Mesenchymal stem cell (in vitro differentiated cells and primary cell): ENCODE measurements at regions not wholly inside any gene's neighbourhood (a gene's known extent, or its start where the extent isn't known, plus 50 kb on each side); places are given as distances from the start of the nearest gene placed in this dataset.

ENCODE experiments used
- DNase-seq: peaks from one replicate; pipeline ENCODE4 v3.0.0-alpha.2; 2013
- H2AFZ ChIP-seq: one replicate; pipeline ENCODE4 v1.6.1; 2013; ENCODE audit warnings: low read depth, mild to moderate bottlenecking, control low read depth, inconsistent platforms, low read length, moderate library complexity
- H2AK5ac ChIP-seq: 2 replicates; pipeline ENCODE4 v1.6.1; 2013; ENCODE audit warnings: low read length, moderate library complexity, mild to moderate bottlenecking, inconsistent platforms; ENCODE audit not compliant: severe bottlenecking
- H2BK120ac ChIP-seq: one replicate; pipeline ENCODE4 v1.6.1; 2013; ENCODE audit warnings: low read depth, mild to moderate bottlenecking, inconsistent platforms, low read length, moderate library complexity
- H2BK12ac ChIP-seq, 2 experiments: one replicate each; pipeline ENCODE4 v1.6.1; 2013; ENCODE audit warnings: inconsistent platforms in 2 of 2, low read length in 2 of 2, mild to moderate bottlenecking in 2 of 2, moderate library complexity in 2 of 2, control low read depth in 1 of 2
- H2BK15ac ChIP-seq: one replicate; pipeline ENCODE4 v1.6.1; 2013; ENCODE audit warnings: mild to moderate bottlenecking, low read depth, inconsistent platforms; ENCODE audit not compliant: poor library complexity, severe bottlenecking
- H2BK5ac ChIP-seq: 2 replicates; pipeline ENCODE4 v1.6.1; 2013; ENCODE audit warnings: low read depth, mild to moderate bottlenecking, low read length, control low read depth, inconsistent platforms; ENCODE audit not compliant: poor library complexity, severe bottlenecking
- H3K14ac ChIP-seq, 2 experiments: one replicate each; pipeline ENCODE4 v1.6.1; 2013; ENCODE audit warnings: inconsistent platforms in 2 of 2, low read length in 2 of 2, control low read depth in 1 of 2, mild to moderate bottlenecking in 1 of 2, moderate library complexity in 1 of 2
- H3K18ac ChIP-seq, 2 experiments: one replicate each; pipeline ENCODE4 v1.6.1; 2013; ENCODE audit warnings: inconsistent platforms in 2 of 2, low read length in 2 of 2, control low read depth in 1 of 2, low read depth in 1 of 2, mild to moderate bottlenecking in 1 of 2
- H3K23ac ChIP-seq, 2 experiments: one replicate each; pipeline ENCODE4 v1.6.1; 2013; ENCODE audit warnings: inconsistent platforms in 2 of 2, low read length in 2 of 2, mild to moderate bottlenecking in 2 of 2, moderate library complexity in 2 of 2, control low read depth in 1 of 2
- H3K27ac ChIP-seq: 2 replicates; pipeline ENCODE4 v1.5.1; 2013; ENCODE audit warnings: mild to moderate bottlenecking, moderate library complexity, low read length, control low read depth, inconsistent platforms; ENCODE audit not compliant: poor library complexity, severe bottlenecking
- H3K27me3 ChIP-seq, 2 experiments: 2 replicates each; pipeline versions ENCODE4 v1.6.1 to v1.7.0; 2013; ENCODE audit warnings: low read length in 2 of 2, mild to moderate bottlenecking in 2 of 2, moderate library complexity in 2 of 2, control low read depth in 1 of 2, inconsistent platforms in 1 of 2; ENCODE audit not compliant: control insufficient read depth in 1 of 2, insufficient read depth in 1 of 2
- H3K36me3 ChIP-seq, 2 experiments: 2 replicates each; pipeline versions ENCODE4 v1.6.1 to v1.7.0; 2013; ENCODE audit warnings: low read length in 2 of 2, control low read depth in 1 of 2, inconsistent platforms in 1 of 2, low read depth in 1 of 2, mild to moderate bottlenecking in 1 of 2; ENCODE audit not compliant: insufficient read depth in 2 of 2, control insufficient read depth in 1 of 2
- H3K4ac ChIP-seq, 2 experiments: one replicate each; pipeline ENCODE4 v1.6.1; 2013; ENCODE audit warnings: inconsistent platforms in 2 of 2, low read length in 2 of 2, mild to moderate bottlenecking in 2 of 2, moderate library complexity in 2 of 2, control low read depth in 1 of 2, low read depth in 1 of 2
- H3K4me1 ChIP-seq: 2 replicates; pipeline ENCODE4 v1.6.1; 2013; ENCODE audit warnings: low read depth, low read length, control low read depth; ENCODE audit not compliant: control insufficient read depth, insufficient read depth
- H3K4me2 ChIP-seq: 2 replicates; pipeline ENCODE4 v1.6.1; 2013; ENCODE audit warnings: low read length, mild to moderate bottlenecking, inconsistent platforms; ENCODE audit not compliant: poor library complexity, severe bottlenecking
- H3K4me3 ChIP-seq, 2 experiments: 2 replicates each; pipeline versions ENCODE4 v1.5.1 to v1.7.0; 2013; ENCODE audit warnings: low read length in 2 of 2, mild to moderate bottlenecking in 2 of 2, control low read depth in 1 of 2, low read depth in 1 of 2; ENCODE audit not compliant: insufficient read depth in 1 of 2
- H3K79me1 ChIP-seq: replicated peaks from 2 replicates; pipeline ENCODE4 v1.6.1; 2013; ENCODE audit warnings: mild to moderate bottlenecking, control low read depth, low read length, inconsistent platforms; ENCODE audit not compliant: poor library complexity, severe bottlenecking
- H3K9ac ChIP-seq: 2 replicates; pipeline ENCODE4 v1.7.0; 2013; ENCODE audit warnings: mild to moderate bottlenecking, low read length, moderate library complexity
- H3K9me3 ChIP-seq: 2 replicates; pipeline ENCODE4 v1.7.0; 2013; ENCODE audit warnings: mild to moderate bottlenecking, low read length; ENCODE audit not compliant: control insufficient read depth
- H4K8ac ChIP-seq: one replicate; pipeline ENCODE4 v1.6.1; 2013; ENCODE audit warnings: inconsistent platforms, mild to moderate bottlenecking, low read length, moderate library complexity
- H4K91ac ChIP-seq: one replicate; pipeline ENCODE4 v1.6.1; 2013; ENCODE audit warnings: mild to moderate bottlenecking, low read length, inconsistent platforms
- WGBS: methylation state at CpG from one replicate; pipeline ENCODE4 v1.1.7; 2013; ENCODE audit warnings: mixed read lengths; 5-methylcytosine and 5-hydroxymethylcytosine counted together

DNA sequence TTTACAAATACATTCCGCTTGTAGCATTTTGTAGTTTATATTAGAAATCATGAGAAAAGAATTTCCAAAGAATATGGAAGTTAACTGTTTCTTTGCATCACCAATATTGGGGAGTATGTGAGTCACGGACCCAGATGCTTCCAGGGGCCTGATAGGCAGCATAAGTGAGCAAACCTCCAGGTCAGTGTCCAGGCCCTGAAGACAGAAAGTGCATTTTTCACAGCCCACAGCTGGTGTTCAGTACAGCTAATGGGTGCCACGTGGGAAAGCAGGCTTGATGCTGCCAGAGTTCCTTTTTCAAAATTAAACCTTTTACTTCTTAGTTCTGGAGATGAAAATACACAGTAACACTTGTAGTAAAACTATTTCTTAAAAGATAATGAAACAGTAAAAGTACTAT lies 454.4 kb upstream of the ACTBL2 start:
- H3K36me3 ChIP-seq = no peaks in the 10 kb centered on the region
- no peak overlapping the region for H2BK15ac ChIP-seq
- DNase-seq = peak; percentile 1
- 63% methylated on average over 2 of the region's 3 CpGs for WGBS
- no peak overlapping the region for H2BK5ac ChIP-seq
- no peak overlapping the region for H2BK120ac ChIP-seq
- no peak overlapping the region for H3K27ac ChIP-seq
- H3K14ac ChIP-seq = no peak overlapping the region
- no peaks in the 10 kb centered on the region for H3K4me1 ChIP-seq
- no peaks in the 10 kb centered on the region for H3K27me3 ChIP-seq
- no peaks in the 10 kb centered on the region for H3K9me3 ChIP-seq
- H2BK12ac ChIP-seq = no peak overlapping the region
- H2AFZ ChIP-seq = no peak overlapping the region
- H3K18ac ChIP-seq = no peak overlapping the region
- no peak overlapping the region for H4K91ac ChIP-seq
- no peak overlapping the region for H3K23ac ChIP-seq
- no peak overlapping the region for H3K4me2 ChIP-seq
- no peak overlapping the region for H3K4me3 ChIP-seq
- no peak overlapping the region for H3K9ac ChIP-seq
- H3K4ac ChIP-seq = no peak overlapping the region
- no peak overlapping the region for H2AK5ac ChIP-seq
- no peak overlapping the region for H4K8ac ChIP-seq
- no peaks in the 10 kb centered on the region for H3K79me1 ChIP-seq

DNA sequence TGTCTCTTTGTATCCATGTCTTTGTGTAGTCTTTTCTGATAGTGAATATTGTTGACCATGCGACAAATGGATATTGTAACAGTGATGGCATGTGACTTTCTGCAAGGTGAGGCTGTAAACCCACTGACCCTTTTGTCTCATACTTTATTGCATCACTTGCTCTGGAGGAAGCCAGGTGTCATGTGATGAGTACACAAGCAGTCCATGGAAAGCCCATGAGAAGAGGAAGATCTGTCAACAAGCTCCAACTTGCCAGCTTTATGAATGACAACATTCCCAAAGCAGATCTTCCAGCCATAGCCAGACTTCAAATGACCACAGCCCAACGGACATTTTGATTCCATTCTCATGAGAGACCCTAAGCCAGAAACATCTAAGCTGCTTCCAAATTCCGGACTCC lies 450.1 kb upstream of the ACTBL2 start:
- no peaks in the 10 kb centered on the region for H3K36me3 ChIP-seq
- no peak overlapping the region for H3K23ac ChIP-seq
- H3K9ac ChIP-seq = no peak overlapping the region
- H4K91ac ChIP-seq = no peak overlapping the region
- no peak overlapping the region for H4K8ac ChIP-seq
- H3K27ac ChIP-seq = no peak overlapping the region
- 50% methylated on average over 2 of the region's 3 CpGs for WGBS
- DNase-seq = no peak
- no peak overlapping the region for H2BK15ac ChIP-seq
- no peak overlapping the region for H3K4me2 ChIP-seq
- no peak overlapping the region for H2AFZ ChIP-seq
- no peak overlapping the region for H3K14ac ChIP-seq
- H3K27me3 ChIP-seq = no peaks in the 10 kb centered on the region
- H3K9me3 ChIP-seq = no peaks in the 10 kb centered on the region
- no peak overlapping the region for H2BK5ac ChIP-seq
- H2BK12ac ChIP-seq = no peak overlapping the region
- no peak overlapping the region for H3K18ac ChIP-seq
- H2BK120ac ChIP-seq = no peak overlapping the region
- no peak overlapping the region for H2AK5ac ChIP-seq
- no peaks in the 10 kb centered on the region for H3K4me1 ChIP-seq
- H3K4me3 ChIP-seq = no peak overlapping the region
- H3K79me1 ChIP-seq = no peaks in the 10 kb centered on the region
- H3K4ac ChIP-seq = no peak overlapping the region

- Histone ChIP-seq H4K91ac (no peak overlapping the region), H3K23ac (no peak overlapping the region), H2AK5ac (no peak overlapping the region), H3K4ac (no peak overlapping the region), H2AFZ (no peak overlapping the region), H3K14ac (no peak overlapping the region), H3K4me2 (no peak overlapping the region), H3K18ac (no peak overlapping the region), H3K4me3 (no peak overlapping the region), H2BK120ac (no peak overlapping the region), H3K27me3 (no peaks in the 10 kb centered on the region), H3K4me1 (no peaks in the 10 kb centered on the region), H3K27ac (no peak overlapping the region), H2BK12ac (no peak overlapping the region), H2BK15ac (no peak overlapping the region), H3K79me1 (no peaks in the 10 kb centered on the region), H2BK5ac (no peak overlapping the region), H3K9ac (no peak overlapping the region), H4K8ac (no peak overlapping the region), H3K36me3 (no peaks in the 10 kb centered on the region), H3K9me3 (no peaks in the 10 kb centered on the region)
- no CpG with 5 or more reads among the region's 1 CpG for WGBS
- no peak for DNase-seq
These were observed 449.2 kb upstream of the ACTBL2 start for GRCh38 chr5:57931807-57932206.

DNA sequence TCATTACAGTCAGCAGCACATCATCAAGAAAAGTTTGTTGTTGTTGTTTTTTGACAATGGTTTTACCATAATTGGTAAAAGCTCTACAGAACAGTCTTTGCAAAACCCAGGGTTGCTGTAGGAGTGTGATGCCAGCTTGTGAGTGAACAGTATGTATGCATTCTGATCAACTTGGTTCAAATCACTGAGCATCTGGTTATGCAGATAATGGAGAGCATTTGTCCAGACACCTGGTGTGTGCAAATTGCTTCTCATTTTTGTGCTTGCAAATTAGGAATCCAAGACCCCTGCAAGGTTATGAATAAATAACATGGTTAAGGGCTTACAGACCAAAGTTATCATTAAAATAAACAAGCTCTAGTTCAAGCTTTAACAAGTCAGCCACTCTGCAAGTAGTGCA lies 448.7 kb upstream of the ACTBL2 start:
- no peak overlapping the region for H2AK5ac ChIP-seq
- H2BK12ac ChIP-seq = no peak overlapping the region
- DNase-seq = no peak
- no peak overlapping the region for H3K27ac ChIP-seq
- no peaks in the 10 kb centered on the region for H3K4me1 ChIP-seq
- H3K4ac ChIP-seq = no peak overlapping the region
- H2BK5ac ChIP-seq = no peak overlapping the region
- no peak overlapping the region for H2AFZ ChIP-seq
- no peak overlapping the region for H3K9ac ChIP-seq
- H3K4me2 ChIP-seq = no peak overlapping the region
- H3K18ac ChIP-seq = no peak overlapping the region
- no peak overlapping the region for H3K14ac ChIP-seq
- H3K79me1 ChIP-seq = no peaks in the 10 kb centered on the region
- no peaks in the 10 kb centered on the region for H3K9me3 ChIP-seq
- no peaks in the 10 kb centered on the region for H3K27me3 ChIP-seq
- no peaks in the 10 kb centered on the region for H3K36me3 ChIP-seq
- H2BK15ac ChIP-seq = no peak overlapping the region
- no peak overlapping the region for H3K4me3 ChIP-seq
- H4K91ac ChIP-seq = no peak overlapping the region
- no peak overlapping the region for H2BK120ac ChIP-seq
- H3K23ac ChIP-seq = no peak overlapping the region
- H4K8ac ChIP-seq = no peak overlapping the region
